Peyer's patch (tissue), 4 donors: ENCODE measurements at regions not wholly inside any gene's neighbourhood (a gene's known extent, or its start where the extent isn't known, plus 50 kb on each side); places are given as distances from the start of the nearest gene placed in this dataset.

ENCODE experiments used
- DNase-seq, 3 donors: peaks; one replicate each; pipeline ENCODE4 v3.0.0-alpha.2; 2017 to 2019
- H3K27ac ChIP-seq, 4 donors: fragments of 200-600 bp; sonication (generic); one replicate each; pipeline ENCODE4 v1.5.1; 2016 to 2019
- H3K27me3 ChIP-seq, 2 donors: fragments of 200-600 bp; sonication (generic); one replicate each; pipeline ENCODE4 v1.5.1; 2019
- H3K36me3 ChIP-seq, 3 donors: fragments of 200-600 bp; sonication (generic); one replicate each; pipeline ENCODE4 v1.5.1; 2016 to 2019
- H3K4me1 ChIP-seq, 4 donors: fragments of 200-600 bp; sonication (generic); one replicate each; pipeline ENCODE4 v1.5.1; 2016 to 2019
- H3K4me3 ChIP-seq, 4 donors: fragments of 200-600 bp; sonication (generic); 1 replicate in 3 of 4; 2 replicates in 1 of 4; pipeline ENCODE4 v1.5.1; 2016 to 2019; ENCODE audit warnings: mild to moderate bottlenecking in 1 of 4
- H3K9me3 ChIP-seq, 4 donors: fragments of 200-600 bp; sonication (generic); one replicate each; pipeline ENCODE4 v1.5.1; 2016 to 2019; ENCODE audit warnings: mild to moderate bottlenecking in 1 of 4
- CTCF ChIP-seq, 6 experiments: fragments of 450-650 bp in 4 of 6; fragments of 200-600 bp in 2 of 6; sonication (generic) in 1 of 6; IDR thresholded peaks; one replicate each; pipeline ENCODE4 v1.5.1; 2017 to 2019; ENCODE audit warnings: antibody characterized with exemption in 6 of 6, mild to moderate bottlenecking in 3 of 6, moderate library complexity in 1 of 6
- POLR2A ChIP-seq, 2 donors: fragments of 450-650 bp; IDR thresholded peaks; one replicate each; pipeline ENCODE4 v1.5.1; 2017; ENCODE audit warnings: antibody characterized with exemption in 2 of 2, mild to moderate bottlenecking in 2 of 2, moderate library complexity in 2 of 2

- Histone ChIP-seq H3K27me3 (no peaks in the 10 kb centered on the region), H3K4me3 (no peak overlapping the region), H3K4me1 (no peaks in the 10 kb centered on the region), H3K27ac (no peak overlapping the region), H3K9me3 (peaks cover 0 to 3% (median 0%) of the 10 kb centered on the region in 4 donors), H3K36me3 (no peaks in the 10 kb centered on the region)
- TF ChIP-seq CTCF (IDR thresholded peaks at IDR 0.05) = no peak
- TF ChIP-seq POLR2A (IDR thresholded peaks at IDR 0.05) = no peak
- no peak for DNase-seq
Measured at GRCh38 chr16:82313754-82314153, 143.7 kb upstream of the MPHOSPH6 start.

- Histone ChIP-seq H3K4me1 (no peaks in the 10 kb centered on the region), H3K9me3 (peaks cover 0 to 3% (median 0%) of the 10 kb centered on the region in 4 donors), H3K36me3 (no peaks in the 10 kb centered on the region), H3K27me3 (no peaks in the 10 kb centered on the region), H3K27ac (no peak overlapping the region), H3K4me3 (no peak overlapping the region)
- TF ChIP-seq POLR2A (IDR thresholded peaks at IDR 0.05) (no peak), CTCF (IDR thresholded peaks at IDR 0.05) (no peak)
- DNase-seq = no peak
Measured at GRCh38 chr16:82311528-82311927, 141.5 kb upstream of the MPHOSPH6 start.

GRCh38 chr16:82302042-82302727 is 132.2 kb upstream of the MPHOSPH6 start:
- no peaks in the 10 kb centered on the region for H3K9me3 ChIP-seq
- TF ChIP-seq CTCF (IDR thresholded peaks at IDR 0.05) (no peak), POLR2A (IDR thresholded peaks at IDR 0.05) (no peak)

GRCh38 chr16:82301146-82301755 is 131.2 kb upstream of the MPHOSPH6 start:
- no peaks in the 10 kb centered on the region for H3K36me3 ChIP-seq
- DNase-seq = no peak
- no peaks in the 10 kb centered on the region for H3K4me1 ChIP-seq
- no peak for TF ChIP-seq POLR2A (IDR thresholded peaks at IDR 0.05)
- TF ChIP-seq CTCF (IDR thresholded peaks at IDR 0.05) = no peak
- no peak overlapping the region for H3K27ac ChIP-seq
- no peak overlapping the region for H3K4me3 ChIP-seq
- no peaks in the 10 kb centered on the region for H3K27me3 ChIP-seq
- no peaks in the 10 kb centered on the region for H3K9me3 ChIP-seq

More at GRCh38 chr16:82302042-82302727, 132.2 kb upstream of the MPHOSPH6 start:
- Histone ChIP-seq H3K36me3 (no peaks in the 10 kb centered on the region), H3K4me3 (no peak overlapping the region), H3K4me1 (no peaks in the 10 kb centered on the region), H3K27ac (no peak overlapping the region), H3K27me3 (no peaks in the 10 kb centered on the region)
- no peak for DNase-seq

- no peak overlapping the region for H3K27ac ChIP-seq
- TF ChIP-seq POLR2A (IDR thresholded peaks at IDR 0.05) (no peak), CTCF (IDR thresholded peaks at IDR 0.05) (no peak)
- no peaks in the 10 kb centered on the region for H3K4me1 ChIP-seq
- H3K27me3 ChIP-seq = no peaks in the 10 kb centered on the region
- no peaks in the 10 kb centered on the region for H3K9me3 ChIP-seq
- no peak overlapping the region for H3K4me3 ChIP-seq
- DNase-seq = no peak
- H3K36me3 ChIP-seq = no peaks in the 10 kb centered on the region
Measured at GRCh38 chr16:82300374-82300951, 130.4 kb upstream of the MPHOSPH6 start.
